C4-2B (cell line): ENCODE measurements at regions not wholly inside any gene's neighbourhood (a gene's known extent, or its start where the extent isn't known, plus 50 kb on each side); places are given as distances from the start of the nearest gene placed in this dataset.

Experiments used
- H3K27ac ChIP-seq: fragments of 450-650 bp; 2 replicates; pipeline ENCODE4 v1.5.1; 2017
- CTCF ChIP-seq: fragments of 450-650 bp; conservative IDR thresholded peaks from 2 replicates; pipeline ENCODE4 v1.5.1; 2017; ENCODE audit warnings: mild to moderate bottlenecking
- ZFX ChIP-seq: fragments of 450-650 bp; IDR thresholded peaks from 2 replicates; pipeline ENCODE4 v1.6.1; 2017

GRCh38 chr9:129258823-129259301, 80.8 kb upstream of the IER5L start:
- H3K27ac ChIP-seq = peak overlapping the region; percentile 17
- no peak for TF ChIP-seq CTCF
- no peak for TF ChIP-seq ZFX

GRCh38 chr9:129258124-129258822, 80.2 kb upstream of the IER5L start:
- TF ChIP-seq ZFX (no peak), CTCF (no peak)
- H3K27ac ChIP-seq = peak overlapping the region; percentile 17

GRCh38 chr9:129256959-129257713, 79.1 kb upstream of the IER5L start:
- no peak overlapping the region for H3K27ac ChIP-seq
- TF ChIP-seq CTCF = no peak
- no peak for TF ChIP-seq ZFX

GRCh38 chr9:129254566-129255287, 76.7 kb upstream of the IER5L start:
- TF ChIP-seq ZFX (no peak), CTCF (no peak)
- H3K27ac ChIP-seq = no peak overlapping the region

GRCh38 chr9:129253803-129254381, 75.8 kb upstream of the IER5L start:
- no peak for TF ChIP-seq ZFX
- H3K27ac ChIP-seq = no peak overlapping the region

GRCh38 chr9:129252937-129253802, 75.1 kb upstream of the IER5L start:
- TF ChIP-seq ZFX (no peak), CTCF (no peak)
- no peak overlapping the region for H3K27ac ChIP-seq

- TF ChIP-seq CTCF (no peak), ZFX (no peak)
- no peak overlapping the region for H3K27ac ChIP-seq
Observed at GRCh38 chr9:129250786-129251185, 72.7 kb upstream of the IER5L start.
